Neural crest cell (in vitro differentiated cells): ENCODE measurements at regions not wholly inside any gene's neighbourhood (a gene's known extent, or its start where the extent isn't known, plus 50 kb on each side); places are given as distances from the start of the nearest gene placed in this dataset.

Source experiments
- DNase-seq: peaks from one replicate; pipeline ENCODE4 v3.0.0; 2021; ENCODE audit warnings: low read depth, mixed read lengths, low spot score
- H3K27ac Mint-ChIP-seq: one replicate; pipeline ENCODE4 v1.8.0; 2021; ENCODE audit warnings: mild to moderate bottlenecking, mixed read lengths; ENCODE audit not compliant: unreplicated experiment
- H3K27me3 Mint-ChIP-seq: 2 replicates; pipeline ENCODE4 v1.8.0; 2021; ENCODE audit warnings: low read depth, mild to moderate bottlenecking, mixed read lengths
- H3K36me3 Mint-ChIP-seq: 2 replicates; pipeline ENCODE4 v1.8.0; 2021; ENCODE audit warnings: low read depth, mild to moderate bottlenecking, mixed read lengths
- H3K4me1 Mint-ChIP-seq: 2 replicates; pipeline ENCODE4 v1.8.0; 2021; ENCODE audit warnings: mixed read lengths
- H3K4me3 Mint-ChIP-seq: one replicate; pipeline ENCODE4 v1.8.0; 2021; ENCODE audit warnings: mild to moderate bottlenecking, mixed read lengths
- H3K9me3 Mint-ChIP-seq: 2 replicates; pipeline ENCODE4 v1.8.0; 2021; ENCODE audit warnings: mixed read lengths
- TF ChIP-seq, protein P1 (sequence below): fragments of 200-600 bp; sonication (generic); conservative IDR thresholded peaks from 2 replicates; pipeline ENCODE4 v1.5.0; 2021; ENCODE audit warnings: antibody characterized with exemption, mild to moderate bottlenecking

GRCh38 chr2:191620144-191620543 is 57.8 kb upstream of the NABP1 start:
- TF ChIP-seq, protein P1, sequence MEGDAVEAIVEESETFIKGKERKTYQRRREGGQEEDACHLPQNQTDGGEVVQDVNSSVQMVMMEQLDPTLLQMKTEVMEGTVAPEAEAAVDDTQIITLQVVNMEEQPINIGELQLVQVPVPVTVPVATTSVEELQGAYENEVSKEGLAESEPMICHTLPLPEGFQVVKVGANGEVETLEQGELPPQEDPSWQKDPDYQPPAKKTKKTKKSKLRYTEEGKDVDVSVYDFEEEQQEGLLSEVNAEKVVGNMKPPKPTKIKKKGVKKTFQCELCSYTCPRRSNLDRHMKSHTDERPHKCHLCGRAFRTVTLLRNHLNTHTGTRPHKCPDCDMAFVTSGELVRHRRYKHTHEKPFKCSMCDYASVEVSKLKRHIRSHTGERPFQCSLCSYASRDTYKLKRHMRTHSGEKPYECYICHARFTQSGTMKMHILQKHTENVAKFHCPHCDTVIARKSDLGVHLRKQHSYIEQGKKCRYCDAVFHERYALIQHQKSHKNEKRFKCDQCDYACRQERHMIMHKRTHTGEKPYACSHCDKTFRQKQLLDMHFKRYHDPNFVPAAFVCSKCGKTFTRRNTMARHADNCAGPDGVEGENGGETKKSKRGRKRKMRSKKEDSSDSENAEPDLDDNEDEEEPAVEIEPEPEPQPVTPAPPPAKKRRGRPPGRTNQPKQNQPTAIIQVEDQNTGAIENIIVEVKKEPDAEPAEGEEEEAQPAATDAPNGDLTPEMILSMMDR = no peak

GRCh38 chr2:191622374-191623320 is 55.3 kb upstream of the NABP1 start:
- no peak overlapping the region for H3K4me3 Mint-ChIP-seq
- H3K4me1 Mint-ChIP-seq = no peaks in the 10 kb centered on the region
- TF ChIP-seq, protein P1 = no peak
- H3K27me3 Mint-ChIP-seq = no peaks in the 10 kb centered on the region
- no peak for DNase-seq
- no peaks in the 10 kb centered on the region for H3K36me3 Mint-ChIP-seq
- H3K9me3 Mint-ChIP-seq = no peaks in the 10 kb centered on the region
- H3K27ac Mint-ChIP-seq = no peak overlapping the region

More at GRCh38 chr2:191620144-191620543, 57.8 kb upstream of the NABP1 start:
- no peak overlapping the region for H3K27ac Mint-ChIP-seq
- H3K9me3 Mint-ChIP-seq = no peaks in the 10 kb centered on the region
- no peak overlapping the region for H3K4me3 Mint-ChIP-seq
- H3K27me3 Mint-ChIP-seq = no peaks in the 10 kb centered on the region
- H3K36me3 Mint-ChIP-seq = no peaks in the 10 kb centered on the region
- no peak for DNase-seq
- H3K4me1 Mint-ChIP-seq = no peaks in the 10 kb centered on the region

GRCh38 chr2:191625016-191625415 is 52.9 kb upstream of the NABP1 start:
- no peak overlapping the region for H3K4me3 Mint-ChIP-seq
- DNase-seq = no peak
- no peaks in the 10 kb centered on the region for H3K9me3 Mint-ChIP-seq
- H3K36me3 Mint-ChIP-seq = no peaks in the 10 kb centered on the region
- H3K4me1 Mint-ChIP-seq = no peaks in the 10 kb centered on the region
- H3K27me3 Mint-ChIP-seq = no peaks in the 10 kb centered on the region
- H3K27ac Mint-ChIP-seq = peak overlapping the region; percentile 39
- TF ChIP-seq, protein P1 = no peak

DNA sequence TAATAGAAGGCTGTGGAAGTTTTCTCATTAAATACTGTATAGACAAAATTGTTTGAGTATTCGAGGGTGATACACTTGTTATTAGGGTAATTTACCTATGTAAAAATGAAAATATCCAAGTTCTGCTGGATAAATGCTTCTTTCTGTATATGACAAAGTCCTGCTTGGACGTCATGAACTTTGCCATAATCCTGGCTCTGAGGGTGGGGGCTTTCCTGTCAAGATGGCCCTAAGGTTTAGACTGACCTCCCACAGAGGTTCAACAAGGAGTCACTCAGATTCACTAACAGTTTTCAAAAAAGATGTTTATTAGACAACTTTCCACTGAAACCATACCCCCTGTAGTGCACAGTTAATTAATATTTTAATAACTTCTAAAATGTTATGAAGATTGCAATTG is 52.5 kb upstream of the NABP1 start:
- no peak overlapping the region for H3K27ac Mint-ChIP-seq
- H3K9me3 Mint-ChIP-seq = no peaks in the 10 kb centered on the region
- no peaks in the 10 kb centered on the region for H3K36me3 Mint-ChIP-seq
- H3K27me3 Mint-ChIP-seq = no peaks in the 10 kb centered on the region
- no peak for DNase-seq
- no peak overlapping the region for H3K4me3 Mint-ChIP-seq
- no peaks in the 10 kb centered on the region for H3K4me1 Mint-ChIP-seq
- TF ChIP-seq, protein P1 = no peak

- no peaks in the 10 kb centered on the region for H3K4me1 Mint-ChIP-seq
- no peaks in the 10 kb centered on the region for H3K9me3 Mint-ChIP-seq
- no peaks in the 10 kb centered on the region for H3K36me3 Mint-ChIP-seq
- H3K27me3 Mint-ChIP-seq = no peaks in the 10 kb centered on the region
- DNase-seq = no peak
- H3K27ac Mint-ChIP-seq = no peak overlapping the region
- H3K4me3 Mint-ChIP-seq = no peak overlapping the region
- TF ChIP-seq, protein P1 = no peak
These were observed 51.3 kb upstream of the NABP1 start for GRCh38 chr2:191626497-191627151.
